ENCODE measurements at regions not wholly inside any gene's neighbourhood (a gene's known extent, or its start where the extent isn't known, plus 50 kb on each side); places are given as distances from the start of the nearest gene placed in this dataset.
"Not testable (repeated sequence)": the region's sequence is repeated elsewhere in the genome, so short reads cannot be mapped to it uniquely, and the experiment has no call there.

DNA sequence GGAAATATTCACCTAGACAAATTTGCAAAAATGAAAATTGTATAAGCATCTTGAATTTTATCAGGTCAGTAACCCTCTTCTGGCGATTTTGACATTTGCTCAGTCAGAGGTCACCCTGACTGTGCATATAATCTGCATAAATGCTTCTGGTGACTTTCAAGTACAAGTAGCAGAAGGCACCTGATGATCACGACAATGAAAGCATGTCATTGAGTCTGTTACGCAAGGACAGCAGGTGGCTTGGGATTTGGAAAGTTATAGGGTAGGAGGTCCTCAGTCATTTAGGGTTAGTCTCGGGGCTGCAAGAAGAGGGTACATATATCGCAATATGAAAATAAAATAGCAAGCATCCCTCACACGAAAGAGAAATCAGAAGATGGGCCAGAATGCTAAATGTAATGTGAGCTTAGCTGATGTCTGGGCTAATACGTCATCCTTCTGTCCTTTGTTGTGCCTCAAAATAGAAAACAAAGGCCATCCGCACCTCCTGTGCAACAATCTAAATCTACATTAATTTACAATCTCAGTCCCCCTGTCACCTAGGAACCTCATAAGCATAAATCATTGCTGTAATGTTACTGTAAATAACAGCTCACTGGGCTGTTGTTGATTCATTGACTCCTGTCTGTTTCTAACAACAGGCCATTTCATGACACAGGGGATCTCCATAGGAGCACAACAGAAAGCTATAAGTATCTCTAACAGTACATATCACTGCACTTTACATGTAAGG lies 155.2 kb upstream of the RSPO3 start:
- H3K27me3 ChIP-seq = no peaks in the 10 kb centered on the region
- no peak for DNase-seq (ENCODE audit: low read depth in 1 of 2, low spot score in 1 of 2)
- no peak overlapping the region for H3K4me3 ChIP-seq
- no peaks in the 10 kb centered on the region for H3K36me3 ChIP-seq
- no peaks in the 10 kb centered on the region for H3K4me1 ChIP-seq (ENCODE audit: low read depth)
- H3K9me3 ChIP-seq (ENCODE audit: low read depth) = no peaks in the 10 kb centered on the region
- H3K27ac ChIP-seq = no peak overlapping the region
- TF ChIP-seq CTCF (IDR thresholded peaks at IDR 0.05; ENCODE audit: low read depth, low read length) = no peak

DNA sequence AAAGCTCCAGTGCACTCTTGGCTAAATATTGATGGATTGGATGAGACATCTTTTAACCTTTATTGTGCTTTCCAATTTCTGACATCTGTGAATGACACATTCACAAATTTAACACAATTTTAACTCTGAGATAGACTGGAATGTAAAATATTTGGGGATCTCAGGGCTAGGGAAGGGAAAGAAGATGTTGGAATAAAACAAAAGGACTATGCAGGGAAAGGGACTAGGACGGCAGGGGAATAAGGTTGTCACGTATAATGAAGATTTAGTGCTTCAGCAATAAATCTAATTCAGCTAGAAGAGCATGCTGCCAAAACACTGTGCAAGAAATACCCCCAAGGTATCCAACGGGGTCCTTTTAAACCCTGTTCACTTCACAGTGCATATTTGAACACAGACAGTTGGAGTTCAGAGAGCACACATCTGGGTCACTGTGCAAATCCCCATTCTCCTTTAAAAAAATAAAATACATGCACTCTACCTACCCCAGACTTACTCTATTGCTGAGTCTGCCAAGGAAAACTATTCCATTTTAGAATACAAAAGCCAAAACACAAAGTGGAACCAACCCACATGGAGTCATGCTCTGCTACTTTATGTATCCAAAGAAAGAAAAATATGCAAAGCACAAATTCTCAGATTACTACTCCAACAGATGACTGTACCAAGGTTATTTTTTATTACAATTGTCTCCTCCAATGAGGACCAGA lies 151.0 kb upstream of the RSPO3 start:
- TF ChIP-seq CTCF (IDR thresholded peaks at IDR 0.05; ENCODE audit: low read depth, low read length) = no peak
- DNase-seq (ENCODE audit: low read depth in 1 of 2, low spot score in 1 of 2) = no peak
- no peak overlapping the region for H3K27ac ChIP-seq
- H3K27me3 ChIP-seq = no peaks in the 10 kb centered on the region
- H3K4me3 ChIP-seq = no peak overlapping the region
- H3K9me3 ChIP-seq (ENCODE audit: low read depth) = no peaks in the 10 kb centered on the region
- H3K36me3 ChIP-seq = no peaks in the 10 kb centered on the region
- H3K4me1 ChIP-seq (ENCODE audit: low read depth) = no peaks in the 10 kb centered on the region

DNA sequence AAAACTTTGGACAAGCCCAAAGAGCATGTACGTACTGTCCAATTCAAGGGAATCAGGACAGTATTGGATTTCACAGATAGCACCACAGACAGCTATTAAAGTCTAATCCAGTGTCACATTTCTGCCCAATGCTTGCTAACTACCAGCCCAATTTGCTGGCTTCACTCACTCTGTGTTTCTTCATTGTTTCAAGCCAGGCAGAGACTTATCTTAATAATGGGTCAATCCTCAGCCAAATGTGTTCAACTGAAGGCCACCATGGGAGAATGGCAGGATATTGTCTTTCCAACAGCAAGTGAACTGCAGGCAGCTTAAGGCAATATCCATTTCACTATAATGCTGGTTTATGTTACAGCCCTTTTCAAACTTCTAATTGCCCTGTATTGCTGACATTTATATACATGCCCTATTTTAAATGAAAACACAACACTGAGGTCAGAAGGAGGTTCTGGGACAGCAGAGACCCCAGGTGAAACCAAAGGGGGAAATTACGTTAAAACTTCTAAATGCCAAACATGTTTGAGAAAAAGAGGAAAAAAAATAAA lies 142.1 kb upstream of the RSPO3 start:
- Histone ChIP-seq H3K9me3 (ENCODE audit: low read depth) (no peaks in the 10 kb centered on the region), H3K27me3 (no peaks in the 10 kb centered on the region), H3K4me3 (no peak overlapping the region), H3K27ac (no peak overlapping the region), H3K36me3 (no peaks in the 10 kb centered on the region), H3K4me1 (ENCODE audit: low read depth) (no peaks in the 10 kb centered on the region)
- no peak for DNase-seq (ENCODE audit: low read depth in 1 of 2, low spot score in 1 of 2)
- no peak for TF ChIP-seq CTCF (IDR thresholded peaks at IDR 0.05; ENCODE audit: low read depth, low read length)

DNA sequence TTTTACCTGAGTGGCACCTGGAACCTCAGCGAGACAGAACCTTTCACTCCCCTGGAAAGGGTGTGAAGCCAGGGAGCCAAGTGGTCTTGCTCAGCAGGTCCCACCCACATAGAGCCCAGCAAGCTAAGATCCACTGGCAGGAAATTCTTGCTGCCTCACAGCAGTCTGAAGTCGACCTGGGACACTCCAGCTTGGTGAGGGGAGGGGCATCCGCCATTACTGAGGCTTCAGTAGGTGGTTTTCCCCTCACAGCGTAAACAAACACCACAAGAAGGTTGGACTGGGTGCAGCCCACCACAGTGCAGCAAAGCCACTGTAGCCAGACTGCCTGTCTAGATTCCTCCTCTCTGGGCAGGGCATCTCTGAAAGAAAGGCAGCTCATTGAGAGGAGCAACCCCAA lies 134.7 kb upstream of the RSPO3 start:
- H3K4me3 ChIP-seq = no peak overlapping the region

GRCh38 chr6:126988125-126988524 lies 130.3 kb upstream of the RSPO3 start:
- not testable (repeated sequence) for H3K4me3 ChIP-seq; H3K9me3 ChIP-seq (ENCODE audit: low read depth)

More for the DNA sequence above, 134.7 kb upstream of the RSPO3 start:
- Histone ChIP-seq H3K27me3 (no peaks in the 10 kb centered on the region), H3K27ac (no peak overlapping the region), H3K4me1 (ENCODE audit: low read depth) (no peaks in the 10 kb centered on the region), H3K36me3 (no peaks in the 10 kb centered on the region), H3K9me3 (ENCODE audit: low read depth) (no peaks in the 10 kb centered on the region)
- DNase-seq (ENCODE audit: low read depth in 1 of 2, low spot score in 1 of 2) = no peak
- TF ChIP-seq CTCF (IDR thresholded peaks at IDR 0.05; ENCODE audit: low read depth, low read length) = no peak

DNA sequence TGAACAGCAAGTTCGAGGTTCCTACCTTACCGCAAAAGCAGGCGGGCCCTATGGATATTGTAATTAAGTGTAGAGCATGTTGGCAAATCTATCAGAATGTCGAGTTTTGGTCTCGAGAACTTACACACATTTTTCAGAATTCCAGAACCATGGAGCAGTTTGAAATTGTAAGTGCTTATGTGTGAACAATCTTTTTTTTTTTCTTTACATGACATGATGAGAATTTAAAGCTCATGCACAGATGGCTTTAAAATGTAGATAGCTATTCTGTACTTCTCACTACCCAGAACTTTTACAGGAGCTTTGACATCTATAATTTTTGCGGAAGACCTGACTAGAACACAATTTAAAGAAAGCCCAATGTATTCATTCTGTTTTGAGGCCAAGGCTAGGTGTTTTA lies 117.8 kb upstream of the RSPO3 start:
- Histone ChIP-seq H3K9me3 (ENCODE audit: low read depth) (no peaks in the 10 kb centered on the region), H3K4me3 (no peak overlapping the region), H3K27me3 (no peaks in the 10 kb centered on the region), H3K27ac (no peak overlapping the region), H3K4me1 (ENCODE audit: low read depth) (no peaks in the 10 kb centered on the region), H3K36me3 (no peaks in the 10 kb centered on the region)
- no peak for DNase-seq (ENCODE audit: low read depth in 1 of 2, low spot score in 1 of 2)
- no peak for TF ChIP-seq CTCF (IDR thresholded peaks at IDR 0.05; ENCODE audit: low read depth, low read length)

More at GRCh38 chr6:126988125-126988524, 130.3 kb upstream of the RSPO3 start:
- not testable (repeated sequence) for H3K36me3 ChIP-seq; H3K27me3 ChIP-seq; H3K4me1 ChIP-seq (ENCODE audit: low read depth); DNase-seq (ENCODE audit: low read depth in 1 of 2, low spot score in 1 of 2); H3K27ac ChIP-seq

All from cardiac muscle cell (in vitro differentiated cells and primary cell).